ENCODE measurements at regions not wholly inside any gene's neighbourhood (a gene's known extent, or its start where the extent isn't known, plus 50 kb on each side); places are given as distances from the start of the nearest gene placed in this dataset.

DNA sequence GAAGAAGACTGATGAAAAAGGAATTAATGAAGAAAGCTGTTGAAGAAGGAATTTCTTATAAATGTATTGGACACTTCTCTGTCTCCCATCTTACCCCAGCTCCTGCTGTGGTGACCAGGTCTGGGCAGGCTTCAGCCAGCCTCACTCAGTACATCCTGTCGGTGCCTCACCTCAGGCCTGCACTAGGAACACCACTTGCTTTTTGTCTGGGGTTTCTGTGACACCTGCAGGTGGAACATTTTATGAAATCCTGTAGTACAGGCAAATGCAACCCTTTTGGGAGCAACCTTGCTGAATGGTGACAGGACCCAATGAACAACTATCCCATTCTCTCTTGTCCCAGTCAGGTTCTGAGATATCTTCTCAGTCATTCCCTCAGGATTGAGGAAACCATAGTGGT is 129.7 kb downstream of the PRDM13 start:
- no peak for TF ChIP-seq ZNF596 (tag by site-specific recombination; IDR thresholded peaks at IDR 0.05)
- TF ChIP-seq, protein P1, sequence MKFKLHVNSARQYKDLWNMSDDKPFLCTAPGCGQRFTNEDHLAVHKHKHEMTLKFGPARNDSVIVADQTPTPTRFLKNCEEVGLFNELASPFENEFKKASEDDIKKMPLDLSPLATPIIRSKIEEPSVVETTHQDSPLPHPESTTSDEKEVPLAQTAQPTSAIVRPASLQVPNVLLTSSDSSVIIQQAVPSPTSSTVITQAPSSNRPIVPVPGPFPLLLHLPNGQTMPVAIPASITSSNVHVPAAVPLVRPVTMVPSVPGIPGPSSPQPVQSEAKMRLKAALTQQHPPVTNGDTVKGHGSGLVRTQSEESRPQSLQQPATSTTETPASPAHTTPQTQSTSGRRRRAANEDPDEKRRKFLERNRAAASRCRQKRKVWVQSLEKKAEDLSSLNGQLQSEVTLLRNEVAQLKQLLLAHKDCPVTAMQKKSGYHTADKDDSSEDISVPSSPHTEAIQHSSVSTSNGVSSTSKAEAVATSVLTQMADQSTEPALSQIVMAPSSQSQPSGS (tag by site-specific recombination; IDR thresholded peaks at IDR 0.05; ENCODE audit: low read depth): no peak
- TF ChIP-seq, protein P2, sequence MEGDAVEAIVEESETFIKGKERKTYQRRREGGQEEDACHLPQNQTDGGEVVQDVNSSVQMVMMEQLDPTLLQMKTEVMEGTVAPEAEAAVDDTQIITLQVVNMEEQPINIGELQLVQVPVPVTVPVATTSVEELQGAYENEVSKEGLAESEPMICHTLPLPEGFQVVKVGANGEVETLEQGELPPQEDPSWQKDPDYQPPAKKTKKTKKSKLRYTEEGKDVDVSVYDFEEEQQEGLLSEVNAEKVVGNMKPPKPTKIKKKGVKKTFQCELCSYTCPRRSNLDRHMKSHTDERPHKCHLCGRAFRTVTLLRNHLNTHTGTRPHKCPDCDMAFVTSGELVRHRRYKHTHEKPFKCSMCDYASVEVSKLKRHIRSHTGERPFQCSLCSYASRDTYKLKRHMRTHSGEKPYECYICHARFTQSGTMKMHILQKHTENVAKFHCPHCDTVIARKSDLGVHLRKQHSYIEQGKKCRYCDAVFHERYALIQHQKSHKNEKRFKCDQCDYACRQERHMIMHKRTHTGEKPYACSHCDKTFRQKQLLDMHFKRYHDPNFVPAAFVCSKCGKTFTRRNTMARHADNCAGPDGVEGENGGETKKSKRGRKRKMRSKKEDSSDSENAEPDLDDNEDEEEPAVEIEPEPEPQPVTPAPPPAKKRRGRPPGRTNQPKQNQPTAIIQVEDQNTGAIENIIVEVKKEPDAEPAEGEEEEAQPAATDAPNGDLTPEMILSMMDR (tag by site-specific recombination; IDR thresholded peaks at IDR 0.05): no peak
- TF ChIP-seq, protein P3, sequence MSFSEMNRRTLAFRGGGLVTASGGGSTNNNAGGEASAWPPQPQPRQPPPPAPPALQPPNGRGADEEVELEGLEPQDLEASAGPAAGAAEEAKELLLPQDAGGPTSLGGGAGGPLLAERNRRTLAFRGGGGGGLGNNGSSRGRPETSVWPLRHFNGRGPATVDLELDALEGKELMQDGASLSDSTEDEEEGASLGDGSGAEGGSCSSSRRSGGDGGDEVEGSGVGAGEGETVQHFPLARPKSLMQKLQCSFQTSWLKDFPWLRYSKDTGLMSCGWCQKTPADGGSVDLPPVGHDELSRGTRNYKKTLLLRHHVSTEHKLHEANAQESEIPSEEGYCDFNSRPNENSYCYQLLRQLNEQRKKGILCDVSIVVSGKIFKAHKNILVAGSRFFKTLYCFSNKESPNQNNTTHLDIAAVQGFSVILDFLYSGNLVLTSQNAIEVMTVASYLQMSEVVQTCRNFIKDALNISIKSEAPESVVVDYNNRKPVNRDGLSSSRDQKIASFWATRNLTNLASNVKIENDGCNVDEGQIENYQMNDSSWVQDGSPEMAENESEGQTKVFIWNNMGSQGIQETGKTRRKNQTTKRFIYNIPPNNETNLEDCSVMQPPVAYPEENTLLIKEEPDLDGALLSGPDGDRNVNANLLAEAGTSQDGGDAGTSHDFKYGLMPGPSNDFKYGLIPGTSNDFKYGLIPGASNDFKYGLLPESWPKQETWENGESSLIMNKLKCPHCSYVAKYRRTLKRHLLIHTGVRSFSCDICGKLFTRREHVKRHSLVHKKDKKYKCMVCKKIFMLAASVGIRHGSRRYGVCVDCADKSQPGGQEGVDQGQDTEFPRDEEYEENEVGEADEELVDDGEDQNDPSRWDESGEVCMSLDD (tag by site-specific recombination; IDR thresholded peaks at IDR 0.05): no peak

Measured in HEK293 (cell line).